ENCODE measurements at regions not wholly inside any gene's neighbourhood (a gene's known extent, or its start where the extent isn't known, plus 50 kb on each side); places are given as distances from the start of the nearest gene placed in this dataset.

- Histone ChIP-seq H3K27ac (peak overlapping the region; percentile 80 to 96), H3K4me3 (no peak overlapping the region), H3K9me3 (no peaks in the 10 kb centered on the region), H3K4me1 (peaks cover 0 to 45% of the 10 kb centered on the region in 2 donors), H3K36me3 (no peaks in the 10 kb centered on the region), H3K27me3 (no peaks in the 10 kb centered on the region)
- TF ChIP-seq, protein P1, sequence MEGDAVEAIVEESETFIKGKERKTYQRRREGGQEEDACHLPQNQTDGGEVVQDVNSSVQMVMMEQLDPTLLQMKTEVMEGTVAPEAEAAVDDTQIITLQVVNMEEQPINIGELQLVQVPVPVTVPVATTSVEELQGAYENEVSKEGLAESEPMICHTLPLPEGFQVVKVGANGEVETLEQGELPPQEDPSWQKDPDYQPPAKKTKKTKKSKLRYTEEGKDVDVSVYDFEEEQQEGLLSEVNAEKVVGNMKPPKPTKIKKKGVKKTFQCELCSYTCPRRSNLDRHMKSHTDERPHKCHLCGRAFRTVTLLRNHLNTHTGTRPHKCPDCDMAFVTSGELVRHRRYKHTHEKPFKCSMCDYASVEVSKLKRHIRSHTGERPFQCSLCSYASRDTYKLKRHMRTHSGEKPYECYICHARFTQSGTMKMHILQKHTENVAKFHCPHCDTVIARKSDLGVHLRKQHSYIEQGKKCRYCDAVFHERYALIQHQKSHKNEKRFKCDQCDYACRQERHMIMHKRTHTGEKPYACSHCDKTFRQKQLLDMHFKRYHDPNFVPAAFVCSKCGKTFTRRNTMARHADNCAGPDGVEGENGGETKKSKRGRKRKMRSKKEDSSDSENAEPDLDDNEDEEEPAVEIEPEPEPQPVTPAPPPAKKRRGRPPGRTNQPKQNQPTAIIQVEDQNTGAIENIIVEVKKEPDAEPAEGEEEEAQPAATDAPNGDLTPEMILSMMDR (IDR thresholded peaks at IDR 0.05), result no peak
- DNase-seq (ENCODE audit: low spot score), result no peak
These were observed 66.6 kb upstream of the GPC1 start for GRCh38 chr2:240368781-240369331.

- H3K9me3 ChIP-seq, result no peaks in the 10 kb centered on the region
- H3K27me3 ChIP-seq, result no peaks in the 10 kb centered on the region
- H3K4me1 ChIP-seq, result peaks cover 0 to 50% of the 10 kb centered on the region in 2 donors
- H3K36me3 ChIP-seq, result no peaks in the 10 kb centered on the region
- H3K27ac ChIP-seq, result peak overlapping the region; percentile 80 to 96
- no peak overlapping the region for H3K4me3 ChIP-seq
- TF ChIP-seq, protein P1 (IDR thresholded peaks at IDR 0.05), result no peak
- DNase-seq (ENCODE audit: low spot score), result no peak
These were observed 66.1 kb upstream of the GPC1 start for GRCh38 chr2:240369335-240369734.

- no peaks in the 10 kb centered on the region for H3K36me3 ChIP-seq
- no peak overlapping the region for H3K4me3 ChIP-seq
- H3K27me3 ChIP-seq, result no peaks in the 10 kb centered on the region
- no peaks in the 10 kb centered on the region for H3K9me3 ChIP-seq
- peaks cover 0 to 55% of the 10 kb centered on the region in 2 donors for H3K4me1 ChIP-seq
- peak overlapping the region; percentile 80 to 96 for H3K27ac ChIP-seq
- DNase-seq (ENCODE audit: low spot score), result peak; percentile 76
- TF ChIP-seq, protein P1 (IDR thresholded peaks at IDR 0.05), result no peak
These were observed 65.5 kb upstream of the GPC1 start for GRCh38 chr2:240369801-240370585.

DNA sequence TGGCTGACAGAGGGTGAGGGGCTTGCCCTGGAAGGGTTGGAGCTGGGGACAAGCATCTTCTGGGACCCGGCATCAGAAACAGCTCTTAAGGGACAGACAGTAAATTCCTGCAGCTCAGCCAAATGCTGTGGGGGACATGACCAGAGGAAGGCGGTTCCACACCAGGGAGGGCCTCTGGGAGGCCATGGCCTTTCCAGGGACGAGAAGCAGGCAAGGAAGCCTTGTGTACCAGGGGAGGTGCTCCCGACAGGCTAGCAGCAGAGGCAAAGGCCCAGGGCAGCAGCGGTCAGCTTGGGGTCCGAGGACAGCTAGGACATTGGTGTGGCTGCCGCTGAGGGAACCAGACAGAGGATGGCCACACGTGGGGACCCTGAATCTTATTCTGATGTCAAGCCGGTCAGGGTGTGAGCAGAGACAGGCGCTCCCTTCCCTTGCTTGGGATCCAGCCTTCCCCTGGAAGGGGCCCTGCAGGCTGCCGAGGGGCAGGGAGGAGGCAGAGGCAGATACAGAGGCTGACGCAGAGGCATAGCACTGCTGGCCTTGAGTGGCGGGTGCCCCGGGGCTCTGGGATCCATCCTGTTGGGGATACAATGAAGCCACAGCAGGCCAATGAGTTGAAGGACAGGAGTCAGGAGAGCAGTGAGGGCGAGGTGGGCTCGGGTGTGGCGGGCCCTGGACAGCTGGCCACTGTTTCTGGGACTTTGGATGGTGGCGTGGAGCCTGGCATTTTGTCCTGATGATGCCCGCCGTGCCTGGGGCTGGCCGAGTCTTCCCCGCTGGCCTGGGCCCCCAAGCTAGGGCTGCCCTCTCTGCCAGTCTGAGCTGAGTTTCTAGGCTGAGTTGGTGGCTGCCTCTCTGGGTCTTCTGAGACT lies 64.1 kb upstream of the GPC1 start:
- Histone ChIP-seq H3K27me3 (no peaks in the 10 kb centered on the region), H3K27ac (peak overlapping the region; percentile 80 to 96), H3K4me3 (no peak overlapping the region), H3K4me1 (peaks cover 0 to 55% of the 10 kb centered on the region in 2 donors), H3K9me3 (no peaks in the 10 kb centered on the region), H3K36me3 (no peaks in the 10 kb centered on the region)
- TF ChIP-seq, protein P1 (IDR thresholded peaks at IDR 0.05), result no peak
- no peak for DNase-seq (ENCODE audit: low spot score)

GRCh38 chr2:240372101-240372500 lies 63.4 kb upstream of the GPC1 start:
- Histone ChIP-seq H3K27ac (peak overlapping the region in 1 of 2 donors; percentile 35), H3K4me1 (peaks cover 0 to 55% of the 10 kb centered on the region in 2 donors), H3K36me3 (no peaks in the 10 kb centered on the region), H3K4me3 (no peak overlapping the region), H3K9me3 (no peaks in the 10 kb centered on the region), H3K27me3 (no peaks in the 10 kb centered on the region)
- TF ChIP-seq, protein P1 (IDR thresholded peaks at IDR 0.05), result no peak
- no peak for DNase-seq (ENCODE audit: low spot score)

Measured in right atrium auricular region (tissue), 2 donors.